Prostate gland (tissue), 2 donors: ENCODE measurements at regions not wholly inside any gene's neighbourhood (a gene's known extent, or its start where the extent isn't known, plus 50 kb on each side); places are given as distances from the start of the nearest gene placed in this dataset.
"Not testable (repeated sequence)": the region's sequence is repeated elsewhere in the genome, so short reads cannot be mapped to it uniquely, and the experiment has no call there.

Source experiments
- DNase-seq: peaks from one replicate; pipeline ENCODE4 v3.0.0-alpha.2; 2019; ENCODE audit warnings: low spot score
- H3K27ac ChIP-seq, 2 donors: fragments of 200-600 bp; sonication (generic); 2 replicates each; pipeline ENCODE4 v1.5.1; 2017 to 2019
- H3K27me3 ChIP-seq: fragments of 200-600 bp; sonication (generic); replicated peaks from 2 replicates; pipeline ENCODE4 v1.5.1; 2019; ENCODE audit not compliant: insufficient read depth
- H3K36me3 ChIP-seq, 2 donors: fragments of 200-600 bp; sonication (generic); 1 replicate in 1 of 2; 2 replicates in 1 of 2; pipeline versions ENCODE4 v1.5.1 to v1.8.1; 2017 to 2019
- H3K4me1 ChIP-seq: fragments of 200-600 bp; sonication (generic); replicated peaks from 2 replicates; pipeline ENCODE4 v1.5.1; 2019
- H3K4me3 ChIP-seq, 2 donors: fragments of 200-600 bp; sonication (generic); 2 replicates each; pipeline ENCODE4 v1.5.1; 2017 to 2019
- H3K9me3 ChIP-seq: fragments of 200-600 bp; sonication (generic); 2 replicates; pipeline ENCODE4 v1.5.1; 2017
- POLR2A ChIP-seq: fragments of 450-650 bp; IDR thresholded peaks from one replicate; pipeline ENCODE4 v1.6.1; 2016; ENCODE audit warnings: antibody characterized with exemption, mild to moderate bottlenecking
- POLR2AphosphoS5 ChIP-seq: sonication (generic); formaldehyde crosslinking; IDR thresholded peaks from one replicate; pipeline ENCODE4 v1.6.1; 2017; ENCODE audit warnings: antibody characterized with exemption
- WGBS: methylation state at CpG from one replicate; pipeline ENCODE4 v1.1.5; 2018; 5-methylcytosine and 5-hydroxymethylcytosine counted together
- intact Hi-C: fragments of 100-400 bp; cut with DNase I; formaldehyde crosslinking; loops from one replicate; pipeline ENCODE4 v1.14.2; 2022
- TF ChIP-seq, protein P1 (sequence below), 4 experiments: fragments of 200-600 bp in 2 of 4; fragments of 450-650 bp in 2 of 4; sonication (generic) in 2 of 4; IDR thresholded peaks; 1 replicate in 3 of 4; 2 replicates in 1 of 4; pipeline ENCODE4 v1.5.1; 2016 to 2019; ENCODE audit warnings: antibody characterized with exemption in 4 of 4, mild to moderate bottlenecking in 2 of 4, moderate library complexity in 2 of 4

DNA sequence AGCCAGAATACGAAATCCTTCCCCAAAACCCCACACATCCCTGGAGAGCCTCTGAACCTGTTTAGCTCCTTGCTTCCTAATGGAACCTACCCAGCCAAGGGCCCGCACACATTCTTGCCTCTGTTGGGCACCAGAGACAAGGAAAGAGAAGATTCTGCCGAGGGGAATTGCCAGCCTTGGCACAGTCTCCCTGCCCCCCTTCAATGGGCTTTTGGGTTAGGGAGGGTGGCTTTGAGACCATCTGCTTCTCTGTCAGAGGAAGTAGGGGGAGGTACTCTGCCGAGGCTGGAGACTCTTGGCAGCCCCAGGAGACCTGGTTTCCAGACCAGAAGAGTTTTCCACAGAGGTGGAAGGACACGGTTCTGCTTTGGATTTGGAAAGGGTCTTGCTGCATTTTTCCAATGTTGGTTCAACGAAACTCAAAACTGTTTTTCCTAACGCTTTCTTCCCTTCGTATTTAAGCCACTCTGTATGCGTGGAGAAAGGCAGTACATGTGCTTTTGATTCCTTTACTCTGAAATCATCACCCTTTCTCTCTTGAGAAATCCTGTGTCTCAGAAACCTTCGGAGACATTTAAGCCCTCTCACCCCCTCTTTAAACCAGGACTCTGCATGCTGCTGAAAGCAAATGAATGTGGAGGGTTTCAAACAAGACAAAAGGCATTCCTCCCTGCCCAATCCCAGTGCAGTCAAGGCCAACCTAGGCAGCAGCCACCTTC lies 78.8 kb upstream of the PRR23C start:
- intact Hi-C loops = no loop called here
- no peak overlapping the region for H3K27ac ChIP-seq
- WGBS = 71% methylated on average over 10 of the region's 10 CpGs
- H3K4me3 ChIP-seq = no peak overlapping the region
- no peaks in the 10 kb centered on the region for H3K27me3 ChIP-seq
- H3K36me3 ChIP-seq = no peaks in the 10 kb centered on the region
- H3K4me1 ChIP-seq = no peaks in the 10 kb centered on the region
- TF ChIP-seq, protein P1, sequence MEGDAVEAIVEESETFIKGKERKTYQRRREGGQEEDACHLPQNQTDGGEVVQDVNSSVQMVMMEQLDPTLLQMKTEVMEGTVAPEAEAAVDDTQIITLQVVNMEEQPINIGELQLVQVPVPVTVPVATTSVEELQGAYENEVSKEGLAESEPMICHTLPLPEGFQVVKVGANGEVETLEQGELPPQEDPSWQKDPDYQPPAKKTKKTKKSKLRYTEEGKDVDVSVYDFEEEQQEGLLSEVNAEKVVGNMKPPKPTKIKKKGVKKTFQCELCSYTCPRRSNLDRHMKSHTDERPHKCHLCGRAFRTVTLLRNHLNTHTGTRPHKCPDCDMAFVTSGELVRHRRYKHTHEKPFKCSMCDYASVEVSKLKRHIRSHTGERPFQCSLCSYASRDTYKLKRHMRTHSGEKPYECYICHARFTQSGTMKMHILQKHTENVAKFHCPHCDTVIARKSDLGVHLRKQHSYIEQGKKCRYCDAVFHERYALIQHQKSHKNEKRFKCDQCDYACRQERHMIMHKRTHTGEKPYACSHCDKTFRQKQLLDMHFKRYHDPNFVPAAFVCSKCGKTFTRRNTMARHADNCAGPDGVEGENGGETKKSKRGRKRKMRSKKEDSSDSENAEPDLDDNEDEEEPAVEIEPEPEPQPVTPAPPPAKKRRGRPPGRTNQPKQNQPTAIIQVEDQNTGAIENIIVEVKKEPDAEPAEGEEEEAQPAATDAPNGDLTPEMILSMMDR (IDR thresholded peaks at IDR 0.05) = no peak
- TF ChIP-seq POLR2A (no peak), POLR2AphosphoS5 (no peak)
- no peaks in the 10 kb centered on the region for H3K9me3 ChIP-seq
- DNase-seq = no peak

DNA sequence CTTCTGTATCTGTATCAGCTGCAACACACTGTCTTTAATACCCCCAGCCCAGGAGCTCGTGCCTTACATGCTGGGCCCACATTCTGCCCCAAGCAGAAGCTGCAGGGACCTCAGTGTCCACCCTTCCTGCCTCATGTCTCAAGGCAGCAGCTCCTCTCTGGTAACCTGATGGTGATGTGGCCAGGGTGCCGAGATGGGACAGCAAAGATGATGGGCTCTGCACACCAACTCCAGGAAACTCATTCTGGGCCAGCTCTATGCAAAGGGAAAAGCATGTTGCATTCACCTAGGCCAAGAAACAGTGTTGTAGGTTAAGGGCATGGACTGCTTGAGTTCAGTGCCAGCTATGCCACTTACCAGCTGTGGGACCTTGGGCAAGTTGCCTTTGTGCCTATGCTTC lies 79.5 kb upstream of the PRR23C start:
- 94% methylated on average over 2 of the region's 2 CpGs for WGBS
- Histone ChIP-seq H3K4me3 (no peak overlapping the region), H3K27ac (no peak overlapping the region), H3K36me3 (no peaks in the 10 kb centered on the region), H3K27me3 (no peaks in the 10 kb centered on the region), H3K9me3 (no peaks in the 10 kb centered on the region), H3K4me1 (no peaks in the 10 kb centered on the region)
- DNase-seq = no peak
- intact Hi-C loops = no loop called here
- TF ChIP-seq POLR2A (no peak), POLR2AphosphoS5 (no peak)
- TF ChIP-seq, protein P1 (IDR thresholded peaks at IDR 0.05) = no peak

DNA sequence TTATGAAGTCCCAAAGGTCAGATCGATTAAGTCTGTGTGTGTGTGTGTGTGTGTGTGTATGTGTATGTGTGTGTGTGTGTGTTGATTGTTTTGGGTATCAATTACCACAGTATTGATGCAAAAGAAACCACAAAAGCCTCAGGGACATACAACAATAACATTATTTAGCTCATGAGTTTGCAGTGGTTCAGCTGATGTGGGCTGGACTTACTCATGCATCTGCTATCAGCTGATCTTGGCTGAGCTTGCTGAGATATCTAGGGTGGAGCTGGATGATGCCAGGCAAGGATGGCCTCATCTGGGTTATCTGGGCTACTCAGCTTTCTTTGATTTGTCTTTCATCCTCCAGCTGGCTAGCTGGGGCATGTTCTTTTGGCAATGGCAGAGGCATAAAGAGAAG lies 82.4 kb upstream of the PRR23C start:
- TF ChIP-seq, protein P1 (IDR thresholded peaks at IDR 0.05) = no peak
- no peak for TF ChIP-seq POLR2A
- H3K27ac ChIP-seq = no peak overlapping the region
- H3K9me3 ChIP-seq = no peaks in the 10 kb centered on the region
- H3K4me3 ChIP-seq = no peak overlapping the region
- intact Hi-C loops = no loop called here
- DNase-seq = no peak
- H3K4me1 ChIP-seq = no peaks in the 10 kb centered on the region
- 94% methylated on average over 1 of the region's 1 CpG for WGBS
- H3K36me3 ChIP-seq = no peaks in the 10 kb centered on the region
- H3K27me3 ChIP-seq = no peaks in the 10 kb centered on the region

DNA sequence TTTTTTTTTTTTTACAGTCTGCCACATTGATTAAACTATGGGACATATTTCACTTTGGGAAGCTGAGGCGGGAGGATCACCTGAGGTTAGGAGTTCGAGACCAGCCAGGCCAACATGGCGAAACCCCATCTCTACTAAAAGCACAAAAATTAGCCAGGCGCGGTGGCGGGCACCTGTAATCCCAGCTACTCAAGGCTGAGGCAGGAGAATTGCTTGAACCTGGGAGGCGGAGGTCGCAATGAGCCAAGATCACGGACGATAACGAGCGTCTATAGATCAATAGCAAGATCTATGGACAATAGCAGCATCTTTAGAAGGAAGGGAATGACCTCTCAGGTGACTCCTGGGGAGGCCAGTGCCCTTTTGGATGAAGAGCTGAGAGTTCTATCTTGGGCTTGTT lies 82.9 kb upstream of the PRR23C start:
- WGBS = 95% methylated on average over 12 of the region's 12 CpGs
- H3K27me3 ChIP-seq, H3K4me3 ChIP-seq, H3K27ac ChIP-seq, H3K4me1 ChIP-seq, DNase-seq, intact Hi-C loops, H3K9me3 ChIP-seq, H3K36me3 ChIP-seq: not testable (repeated sequence)

DNA sequence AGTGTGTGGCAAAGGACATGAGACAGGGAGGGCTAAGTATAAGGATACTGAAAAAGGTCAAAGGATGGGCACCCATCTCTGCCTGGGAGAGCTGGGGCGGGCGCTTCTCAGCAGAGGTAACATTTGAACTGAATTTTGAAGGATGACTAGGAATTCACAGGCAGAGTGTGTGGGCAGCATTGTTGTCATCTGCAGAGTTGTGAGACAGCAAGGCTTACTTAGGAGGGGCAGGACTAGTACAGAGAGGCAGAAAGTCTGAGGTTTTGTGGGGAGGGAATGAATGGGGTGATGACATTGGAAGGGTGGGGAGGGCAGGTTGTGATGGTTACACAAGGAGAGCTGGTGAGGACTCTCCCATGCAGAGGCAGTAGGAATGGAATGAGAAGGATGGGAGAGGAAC lies 84.1 kb upstream of the PRR23C start:
- no peak for DNase-seq
- WGBS = 92% methylated on average over 2 of the region's 2 CpGs
- intact Hi-C loops = no loop called here

More for the DNA sequence above, 84.1 kb upstream of the PRR23C start:
- Histone ChIP-seq H3K27me3 (no peaks in the 10 kb centered on the region), H3K36me3 (no peaks in the 10 kb centered on the region), H3K27ac (no peak overlapping the region), H3K4me1 (no peaks in the 10 kb centered on the region), H3K4me3 (no peak overlapping the region), H3K9me3 (no peaks in the 10 kb centered on the region)
- no peak for TF ChIP-seq POLR2A
- no peak for TF ChIP-seq POLR2AphosphoS5
- TF ChIP-seq, protein P1 (IDR thresholded peaks at IDR 0.05) = no peak
